Nephron (organoid): ENCODE measurements at regions not wholly inside any gene's neighbourhood (a gene's known extent, or its start where the extent isn't known, plus 50 kb on each side); places are given as distances from the start of the nearest gene placed in this dataset.
A peak's percentile ranks its signal among the peaks of the same experiment; 100 is the strongest.

Experiments used
- H3K27ac Mint-ChIP-seq, 3 experiments: 2 replicates each; pipeline ENCODE4 v1.8.0; 2020; ENCODE audit warnings: mixed read lengths in 3 of 3, mild to moderate bottlenecking in 2 of 3, moderate library complexity in 1 of 3
- H3K27me3 Mint-ChIP-seq: 2 replicates; pipeline ENCODE4 v1.8.0; 2021; ENCODE audit warnings: low read depth, mild to moderate bottlenecking, moderate library complexity, mixed read lengths
- H3K36me3 Mint-ChIP-seq: 2 replicates; pipeline ENCODE4 v1.8.0; 2020; ENCODE audit warnings: low read depth, mixed read lengths
- H3K4me1 Mint-ChIP-seq: 2 replicates; pipeline ENCODE4 v1.8.0; 2020; ENCODE audit warnings: mixed read lengths
- H3K4me3 Mint-ChIP-seq, 3 experiments: 2 replicates each; pipeline ENCODE4 v1.8.0; 2020; ENCODE audit warnings: mild to moderate bottlenecking in 3 of 3, mixed read lengths in 3 of 3, moderate library complexity in 2 of 3
- H3K9me3 Mint-ChIP-seq: 2 replicates; pipeline ENCODE4 v1.8.0; 2020; ENCODE audit warnings: mixed read lengths
- CTCF ChIP-seq, 3 experiments: fragments of 200-600 bp; sonication (generic); IDR thresholded peaks; one replicate each; pipeline ENCODE4 v1.5.0; 2021; ENCODE audit warnings: antibody characterized with exemption in 3 of 3; ENCODE audit not compliant: unreplicated experiment in 3 of 3

- Mint-ChIP-seq H3K36me3 (no peaks in the 10 kb centered on the region), H3K9me3 (no peaks in the 10 kb centered on the region), H3K4me1 (peaks cover 11% of the 10 kb centered on the region), H3K27ac (peak overlapping the region in 2 of 3 experiments; percentile 5 to 23), H3K27me3 (no peaks in the 10 kb centered on the region), H3K4me3 (no peak overlapping the region)
- TF ChIP-seq CTCF (IDR thresholded peaks at IDR 0.05; ENCODE audit: unreplicated experiment in 3 of 3) = no peak
Measured at GRCh38 chr2:4693266-4693665, 989.9 kb downstream of the DCDC2C start.

GRCh38 chr2:4695281-4695861, 992.0 kb downstream of the DCDC2C start:
- Mint-ChIP-seq H3K27me3 (no peaks in the 10 kb centered on the region), H3K4me1 (peaks cover 11% of the 10 kb centered on the region), H3K4me3 (peak overlapping the region in 2 of 3 experiments; percentile 26 to 54), H3K9me3 (no peaks in the 10 kb centered on the region), H3K27ac (peak overlapping the region; percentile 72 to 97 (median 87)), H3K36me3 (no peaks in the 10 kb centered on the region)
- TF ChIP-seq CTCF (IDR thresholded peaks at IDR 0.05; ENCODE audit: unreplicated experiment in 3 of 3) = no peak

GRCh38 chr2:4715065-4715464, 977.1 kb upstream of the SOX11 start:
- peak in 1 of 3 experiments; percentile 18 for TF ChIP-seq CTCF (IDR thresholded peaks at IDR 0.05; ENCODE audit: unreplicated experiment in 3 of 3)
- H3K27ac Mint-ChIP-seq = no peak overlapping the region
- H3K27me3 Mint-ChIP-seq = no peaks in the 10 kb centered on the region
- H3K4me1 Mint-ChIP-seq = no peaks in the 10 kb centered on the region
- H3K4me3 Mint-ChIP-seq = no peak overlapping the region
- peaks cover 6% of the 10 kb centered on the region for H3K36me3 Mint-ChIP-seq
- H3K9me3 Mint-ChIP-seq = peaks cover 38% of the 10 kb centered on the region

- no peaks in the 10 kb centered on the region for H3K27me3 Mint-ChIP-seq
- H3K4me1 Mint-ChIP-seq = no peaks in the 10 kb centered on the region
- H3K27ac Mint-ChIP-seq = no peak overlapping the region
- no peak for TF ChIP-seq CTCF (IDR thresholded peaks at IDR 0.05; ENCODE audit: unreplicated experiment in 3 of 3)
- H3K4me3 Mint-ChIP-seq = no peak overlapping the region
- peaks cover 29% of the 10 kb centered on the region for H3K9me3 Mint-ChIP-seq
- peaks cover 6% of the 10 kb centered on the region for H3K36me3 Mint-ChIP-seq
Measured at GRCh38 chr2:4718777-4719176, 973.4 kb upstream of the SOX11 start.

GRCh38 chr2:4725618-4726017, 966.6 kb upstream of the SOX11 start:
- no peak for TF ChIP-seq CTCF (IDR thresholded peaks at IDR 0.05; ENCODE audit: unreplicated experiment in 3 of 3)
- Mint-ChIP-seq H3K27ac (no peak overlapping the region), H3K4me1 (no peaks in the 10 kb centered on the region), H3K36me3 (no peaks in the 10 kb centered on the region), H3K4me3 (no peak overlapping the region), H3K9me3 (no peaks in the 10 kb centered on the region), H3K27me3 (no peaks in the 10 kb centered on the region)

- TF ChIP-seq CTCF (IDR thresholded peaks at IDR 0.05; ENCODE audit: unreplicated experiment in 3 of 3) = no peak
- Mint-ChIP-seq H3K4me1 (no peaks in the 10 kb centered on the region), H3K4me3 (no peak overlapping the region), H3K9me3 (peaks cover 3% of the 10 kb centered on the region), H3K27ac (no peak overlapping the region), H3K36me3 (no peaks in the 10 kb centered on the region), H3K27me3 (no peaks in the 10 kb centered on the region)
Measured at GRCh38 chr2:4732560-4732959, 959.6 kb upstream of the SOX11 start.
